Neural crest cell (in vitro differentiated cells): ENCODE measurements at regions not wholly inside any gene's neighbourhood (a gene's known extent, or its start where the extent isn't known, plus 50 kb on each side); places are given as distances from the start of the nearest gene placed in this dataset.

Experiments
- DNase-seq: peaks from one replicate; pipeline ENCODE4 v3.0.0; 2021; ENCODE audit warnings: low read depth, mixed read lengths, low spot score
- H3K27ac Mint-ChIP-seq: one replicate; pipeline ENCODE4 v1.8.0; 2021; ENCODE audit warnings: mild to moderate bottlenecking, mixed read lengths; ENCODE audit not compliant: unreplicated experiment
- H3K27me3 Mint-ChIP-seq: 2 replicates; pipeline ENCODE4 v1.8.0; 2021; ENCODE audit warnings: low read depth, mild to moderate bottlenecking, mixed read lengths
- H3K36me3 Mint-ChIP-seq: 2 replicates; pipeline ENCODE4 v1.8.0; 2021; ENCODE audit warnings: low read depth, mild to moderate bottlenecking, mixed read lengths
- H3K4me1 Mint-ChIP-seq: 2 replicates; pipeline ENCODE4 v1.8.0; 2021; ENCODE audit warnings: mixed read lengths
- H3K4me3 Mint-ChIP-seq: one replicate; pipeline ENCODE4 v1.8.0; 2021; ENCODE audit warnings: mild to moderate bottlenecking, mixed read lengths
- H3K9me3 Mint-ChIP-seq: 2 replicates; pipeline ENCODE4 v1.8.0; 2021; ENCODE audit warnings: mixed read lengths
- TF ChIP-seq, protein P1 (sequence below): fragments of 200-600 bp; sonication (generic); conservative IDR thresholded peaks from 2 replicates; pipeline ENCODE4 v1.5.0; 2021; ENCODE audit warnings: antibody characterized with exemption, mild to moderate bottlenecking

DNA sequence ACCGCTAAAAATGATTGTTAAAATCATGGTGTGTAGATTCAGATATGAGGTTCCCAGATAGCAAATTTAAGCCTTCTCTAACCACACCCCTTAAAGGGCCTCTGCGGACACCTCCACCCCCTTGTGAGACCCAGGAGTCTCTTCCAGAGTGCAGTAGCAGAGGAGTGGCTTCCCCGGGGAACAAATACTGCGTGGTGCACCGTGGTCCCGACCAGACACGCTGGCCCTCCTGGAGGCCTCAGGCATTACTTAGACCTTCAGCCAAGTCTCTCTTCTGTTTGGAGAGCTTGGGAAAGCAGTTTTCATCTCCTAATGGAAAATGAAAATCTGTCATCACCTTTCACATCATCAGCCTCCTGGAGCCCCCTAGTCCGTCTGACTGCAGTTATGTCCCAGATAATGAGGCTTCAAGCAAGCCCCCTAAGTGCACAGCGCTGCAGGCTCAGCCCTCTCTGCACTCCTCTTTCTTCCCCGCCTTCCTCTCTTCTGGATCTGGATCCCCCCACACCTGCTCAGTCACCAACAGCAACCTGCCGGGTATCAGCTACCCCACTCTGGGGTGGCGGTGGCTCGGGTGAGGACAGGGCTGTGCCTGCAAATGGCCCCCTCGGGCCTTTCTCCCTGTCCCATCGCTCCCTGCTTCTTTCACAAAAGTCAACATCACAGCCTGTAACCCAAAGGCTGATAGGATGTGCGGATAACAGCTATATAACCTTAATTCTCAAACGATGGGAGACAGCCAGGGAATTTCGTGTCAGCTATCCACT lies 58.8 kb upstream of the TAGAP start:
- Mint-ChIP-seq H3K9me3 (no peaks in the 10 kb centered on the region), H3K36me3 (no peaks in the 10 kb centered on the region), H3K27ac (no peak overlapping the region), H3K4me1 (peaks cover 4% of the 10 kb centered on the region), H3K27me3 (peaks cover 3% of the 10 kb centered on the region), H3K4me3 (no peak overlapping the region)
- no peak for DNase-seq
- TF ChIP-seq, protein P1, sequence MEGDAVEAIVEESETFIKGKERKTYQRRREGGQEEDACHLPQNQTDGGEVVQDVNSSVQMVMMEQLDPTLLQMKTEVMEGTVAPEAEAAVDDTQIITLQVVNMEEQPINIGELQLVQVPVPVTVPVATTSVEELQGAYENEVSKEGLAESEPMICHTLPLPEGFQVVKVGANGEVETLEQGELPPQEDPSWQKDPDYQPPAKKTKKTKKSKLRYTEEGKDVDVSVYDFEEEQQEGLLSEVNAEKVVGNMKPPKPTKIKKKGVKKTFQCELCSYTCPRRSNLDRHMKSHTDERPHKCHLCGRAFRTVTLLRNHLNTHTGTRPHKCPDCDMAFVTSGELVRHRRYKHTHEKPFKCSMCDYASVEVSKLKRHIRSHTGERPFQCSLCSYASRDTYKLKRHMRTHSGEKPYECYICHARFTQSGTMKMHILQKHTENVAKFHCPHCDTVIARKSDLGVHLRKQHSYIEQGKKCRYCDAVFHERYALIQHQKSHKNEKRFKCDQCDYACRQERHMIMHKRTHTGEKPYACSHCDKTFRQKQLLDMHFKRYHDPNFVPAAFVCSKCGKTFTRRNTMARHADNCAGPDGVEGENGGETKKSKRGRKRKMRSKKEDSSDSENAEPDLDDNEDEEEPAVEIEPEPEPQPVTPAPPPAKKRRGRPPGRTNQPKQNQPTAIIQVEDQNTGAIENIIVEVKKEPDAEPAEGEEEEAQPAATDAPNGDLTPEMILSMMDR, result no peak

- Mint-ChIP-seq H3K4me1 (peaks cover 4% of the 10 kb centered on the region), H3K27ac (no peak overlapping the region), H3K9me3 (no peaks in the 10 kb centered on the region), H3K27me3 (peaks cover 3% of the 10 kb centered on the region), H3K4me3 (no peak overlapping the region), H3K36me3 (no peaks in the 10 kb centered on the region)
- TF ChIP-seq, protein P1, result no peak
- no peak for DNase-seq
Observed at GRCh38 chr6:159102373-159103160, 57.8 kb upstream of the TAGAP start.

- Mint-ChIP-seq H3K4me3 (no peak overlapping the region), H3K27me3 (peaks cover 3% of the 10 kb centered on the region), H3K27ac (no peak overlapping the region), H3K4me1 (peaks cover 5% of the 10 kb centered on the region), H3K9me3 (no peaks in the 10 kb centered on the region), H3K36me3 (no peaks in the 10 kb centered on the region)
- no peak for DNase-seq
- TF ChIP-seq, protein P1, result no peak
Observed at GRCh38 chr6:159101656-159102055, 56.9 kb upstream of the TAGAP start.

GRCh38 chr6:159100395-159101182 lies 55.8 kb upstream of the TAGAP start:
- TF ChIP-seq, protein P1, result no peak
- Mint-ChIP-seq H3K27me3 (peaks cover 3% of the 10 kb centered on the region), H3K9me3 (no peaks in the 10 kb centered on the region), H3K36me3 (no peaks in the 10 kb centered on the region), H3K27ac (peak overlapping the region; percentile 43), H3K4me1 (peaks cover 8% of the 10 kb centered on the region), H3K4me3 (no peak overlapping the region)
- no peak for DNase-seq

DNA sequence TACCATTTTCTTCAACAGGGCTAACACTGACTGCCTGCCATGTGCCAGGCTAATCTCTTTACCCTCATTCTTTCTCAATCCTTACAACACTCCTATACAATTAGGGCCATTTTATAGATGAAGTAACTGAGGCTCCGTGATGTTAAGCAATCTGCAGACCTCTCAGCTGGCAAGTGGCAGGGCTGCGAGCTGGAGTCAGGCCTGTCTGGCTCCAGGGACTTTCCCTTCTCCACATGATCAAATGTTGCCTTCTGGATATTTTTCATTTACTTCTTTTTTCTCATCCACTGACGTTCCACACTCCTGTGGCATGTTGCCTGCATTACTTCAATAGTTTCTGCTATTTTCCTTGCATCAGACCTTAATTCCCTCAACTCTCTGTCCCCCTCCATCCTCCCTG lies 55.2 kb upstream of the TAGAP start:
- TF ChIP-seq, protein P1, result no peak
- Mint-ChIP-seq H3K4me1 (peaks cover 8% of the 10 kb centered on the region), H3K4me3 (no peak overlapping the region), H3K36me3 (no peaks in the 10 kb centered on the region), H3K27ac (no peak overlapping the region), H3K27me3 (peaks cover 3% of the 10 kb centered on the region), H3K9me3 (no peaks in the 10 kb centered on the region)
- DNase-seq, result no peak
